ENCODE measurements at regions not wholly inside any gene's neighbourhood (a gene's known extent, or its start where the extent isn't known, plus 50 kb on each side); places are given as distances from the start of the nearest gene placed in this dataset.

GRCh38 chr5:135124724-135125123 is 90.7 kb upstream of the PITX1 start:
- DNase-seq (ENCODE audit: low read depth in 2 of 3, low spot score in 2 of 3): no peak

- no peak for DNase-seq (ENCODE audit: low read depth in 2 of 3, low spot score in 2 of 3)
Observed at GRCh38 chr5:135124128-135124527, 90.1 kb upstream of the PITX1 start.

GRCh38 chr5:135122797-135123196 is 88.8 kb upstream of the PITX1 start:
- DNase-seq (ENCODE audit: low read depth in 2 of 3, low spot score in 2 of 3): no peak

DNA sequence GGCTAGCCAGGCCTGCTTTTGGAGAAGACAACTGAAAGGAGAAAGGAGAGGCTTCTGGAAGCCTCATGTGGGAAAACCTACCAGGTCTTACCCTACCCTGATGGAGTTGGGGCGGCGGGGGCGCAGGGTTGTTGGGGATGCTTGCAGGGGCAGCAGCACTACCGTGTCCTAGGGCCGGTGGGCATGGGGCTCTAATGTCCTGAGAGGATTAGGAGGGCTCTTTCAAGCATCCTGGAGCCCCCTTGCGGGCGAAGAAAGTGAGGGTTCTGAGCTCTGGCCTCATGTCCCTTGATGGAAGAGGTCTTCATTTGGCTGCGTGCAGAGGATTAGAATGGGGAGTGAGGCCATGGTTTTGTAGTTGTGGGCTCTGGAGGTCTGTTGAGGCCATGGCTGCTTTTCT is 86.9 kb upstream of the PITX1 start:
- DNase-seq (ENCODE audit: low read depth in 2 of 3, low spot score in 2 of 3): no peak

- DNase-seq (ENCODE audit: low read depth in 2 of 3, low spot score in 2 of 3): no peak
Observed at GRCh38 chr5:135119481-135119880, 85.5 kb upstream of the PITX1 start.

GRCh38 chr5:135117590-135117989 is 83.6 kb upstream of the PITX1 start:
- no peak for DNase-seq (ENCODE audit: low read depth in 2 of 3, low spot score in 2 of 3)

GRCh38 chr5:135116160-135116561 is 82.1 kb upstream of the PITX1 start:
- no peak for DNase-seq (ENCODE audit: low read depth in 2 of 3, low spot score in 2 of 3)

GRCh38 chr5:135115591-135115990 is 81.6 kb upstream of the PITX1 start:
- no peak for DNase-seq (ENCODE audit: low read depth in 2 of 3, low spot score in 2 of 3)

DNA sequence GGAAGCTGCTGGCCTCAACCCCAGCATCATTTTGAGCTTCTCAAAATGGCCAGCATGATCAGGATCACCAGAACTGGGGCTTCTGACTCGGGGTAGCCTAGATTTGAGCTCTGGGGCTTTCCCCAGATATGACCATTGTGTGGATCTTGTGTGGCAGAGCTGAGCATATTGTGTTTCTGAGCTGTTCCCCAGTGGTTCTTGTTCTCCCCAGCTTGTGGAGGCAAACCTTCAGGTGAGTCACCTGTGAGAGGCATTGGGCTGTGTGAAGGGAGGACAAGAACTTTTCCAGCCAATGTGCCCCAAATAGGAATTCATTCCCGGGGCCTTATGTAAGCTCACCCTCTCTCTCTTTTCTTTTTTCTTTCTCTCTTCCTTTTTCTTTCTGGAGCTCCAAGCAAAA is 80.7 kb upstream of the PITX1 start:
- DNase-seq (ENCODE audit: low read depth in 2 of 3, low spot score in 2 of 3): no peak

- no peak for DNase-seq (ENCODE audit: low read depth in 2 of 3, low spot score in 2 of 3)
Observed at GRCh38 chr5:135112008-135112725, 78.1 kb upstream of the PITX1 start.

DNA sequence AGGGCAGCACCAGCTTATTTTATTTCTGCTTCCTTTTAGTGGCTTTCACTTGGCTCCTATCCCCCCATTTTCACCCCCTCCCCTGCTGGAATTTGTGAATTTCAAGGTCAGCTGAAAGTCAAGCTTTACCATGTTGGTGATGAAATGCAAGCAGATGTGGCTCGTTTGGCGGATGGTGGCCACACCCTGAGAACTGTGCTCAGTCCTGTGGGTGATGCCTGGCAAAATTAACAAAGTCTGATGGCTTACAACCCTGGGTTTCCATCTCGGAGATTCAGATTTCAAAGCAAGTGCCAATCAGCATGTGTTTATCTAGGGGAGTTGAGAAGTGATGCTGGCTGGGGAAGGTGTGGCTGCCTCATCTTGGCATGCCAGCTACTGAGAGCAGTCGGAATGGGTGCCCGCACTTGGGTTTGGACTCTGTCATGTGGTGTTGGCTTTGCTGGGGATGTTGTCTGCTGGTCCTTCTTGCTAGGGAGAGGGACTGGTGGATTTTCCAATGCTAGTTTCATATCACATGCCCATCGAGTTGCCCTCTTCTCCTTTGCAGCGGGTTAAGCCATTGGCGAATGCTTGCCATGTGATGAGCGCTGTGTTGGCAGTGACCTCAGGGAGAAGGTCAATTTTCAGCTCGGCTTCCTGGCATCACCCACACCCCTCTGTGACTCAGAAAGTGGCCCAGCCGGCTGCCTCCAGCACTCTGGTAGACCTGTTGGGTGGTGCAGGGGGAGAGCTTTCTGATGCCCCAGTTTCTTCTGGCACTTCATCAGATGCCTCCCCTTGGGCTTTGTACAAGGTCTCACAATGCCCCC is 77.0 kb upstream of the PITX1 start:
- DNase-seq (ENCODE audit: low read depth in 2 of 3, low spot score in 2 of 3): no peak

DNA sequence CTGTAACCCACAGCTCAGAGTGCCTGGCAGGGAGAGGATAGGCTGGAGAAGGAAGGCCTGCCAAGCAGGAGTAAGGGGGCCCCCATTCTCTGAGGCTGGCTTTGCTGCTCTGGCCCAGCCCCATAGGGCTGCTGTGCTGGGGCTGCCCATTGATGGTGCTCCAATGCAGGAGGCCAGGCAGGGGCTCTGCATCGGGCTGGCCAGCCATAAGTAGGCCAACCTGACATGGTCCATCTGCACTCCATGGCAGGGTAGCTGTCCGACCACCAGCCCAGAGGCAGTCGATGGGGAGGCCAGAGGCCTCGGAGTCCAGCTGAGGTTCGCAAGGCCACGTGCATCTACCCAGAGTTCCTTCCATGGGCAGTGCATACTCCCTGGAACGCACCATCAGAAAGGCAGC is 75.0 kb upstream of the PITX1 start:
- DNase-seq (ENCODE audit: low read depth in 2 of 3, low spot score in 2 of 3): no peak

DNA sequence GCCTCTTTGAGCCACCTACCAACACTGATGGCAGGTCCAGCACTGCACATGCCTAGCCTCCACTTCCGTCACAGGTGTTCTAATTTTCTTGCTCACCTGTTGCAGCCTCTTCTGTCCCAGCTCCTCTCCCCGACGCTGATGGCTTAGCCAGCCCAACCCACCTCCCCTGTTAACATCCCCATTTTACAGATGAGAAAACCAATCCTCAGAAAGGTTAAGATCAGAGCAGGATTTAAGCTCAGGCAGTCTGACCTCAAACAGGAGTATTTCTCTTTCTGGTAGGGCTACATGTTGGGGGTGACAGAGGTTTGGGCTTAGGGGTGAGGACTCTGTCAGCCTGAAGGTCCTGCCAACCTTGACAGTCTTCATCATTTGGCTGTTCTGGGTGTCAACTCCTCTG is 74.5 kb upstream of the PITX1 start:
- DNase-seq (ENCODE audit: low read depth in 2 of 3, low spot score in 2 of 3): no peak

DNA sequence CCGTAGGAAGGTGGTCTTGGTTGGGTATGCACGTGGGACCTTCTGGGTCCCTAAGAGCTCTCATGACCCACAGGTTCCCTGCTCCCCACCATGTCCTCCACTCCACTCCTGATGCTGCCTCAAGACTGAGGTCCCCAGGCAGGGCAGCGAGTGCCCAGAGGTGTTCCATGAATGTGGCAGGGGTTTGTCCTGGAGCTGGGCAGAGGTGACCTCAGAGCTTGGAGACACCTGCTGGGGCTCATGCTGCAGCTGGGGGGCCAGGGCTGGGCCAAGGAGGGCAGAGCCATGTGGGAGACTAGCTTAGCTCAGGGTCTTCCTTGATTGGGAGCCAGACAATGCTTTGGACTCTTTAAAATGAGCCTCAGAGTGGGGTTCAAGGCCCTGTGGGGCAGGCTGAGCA is 74.0 kb upstream of the PITX1 start:
- no peak for DNase-seq (ENCODE audit: low read depth in 2 of 3, low spot score in 2 of 3)

- no peak for DNase-seq (ENCODE audit: low read depth in 2 of 3, low spot score in 2 of 3)
Observed at GRCh38 chr5:135106610-135107471, 72.8 kb upstream of the PITX1 start.

GRCh38 chr5:135106136-135106535 is 72.1 kb upstream of the PITX1 start:
- DNase-seq (ENCODE audit: low read depth in 2 of 3, low spot score in 2 of 3): no peak

GRCh38 chr5:135105105-135105484 is 71.1 kb upstream of the PITX1 start:
- no peak for DNase-seq (ENCODE audit: low read depth in 2 of 3, low spot score in 2 of 3)

DNA sequence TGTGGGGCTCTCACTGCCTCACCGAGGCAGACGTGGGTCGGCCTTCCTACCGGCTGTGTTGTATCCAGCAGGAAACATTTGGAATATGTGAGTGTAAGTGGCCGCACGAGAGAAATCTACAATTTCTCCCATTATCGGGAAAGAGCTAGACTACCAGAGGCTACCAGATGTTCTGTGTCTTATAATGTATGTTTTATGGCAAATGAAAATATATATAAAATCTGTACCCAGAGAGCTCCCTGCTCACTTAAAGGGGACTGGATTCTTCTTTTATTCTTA is 69.5 kb upstream of the PITX1 start:
- DNase-seq (ENCODE audit: low read depth in 2 of 3, low spot score in 2 of 3): no peak

- no peak for DNase-seq (ENCODE audit: low read depth in 2 of 3, low spot score in 2 of 3)
Observed at GRCh38 chr5:135102716-135103574, 68.9 kb upstream of the PITX1 start.

- DNase-seq (ENCODE audit: low read depth in 2 of 3, low spot score in 2 of 3): no peak
Observed at GRCh38 chr5:135100431-135100830, 66.4 kb upstream of the PITX1 start.

- no peak for DNase-seq (ENCODE audit: low read depth in 2 of 3, low spot score in 2 of 3)
Observed at GRCh38 chr5:135100011-135100410, 66.0 kb upstream of the PITX1 start.
